Testis (tissue), 2 donors: ENCODE measurements at regions not wholly inside any gene's neighbourhood (a gene's known extent, or its start where the extent isn't known, plus 50 kb on each side); places are given as distances from the start of the nearest gene placed in this dataset.

Experiments
- POLR2A ChIP-seq: fragments of 450-650 bp; IDR thresholded peaks from one replicate; pipeline ENCODE4 v1.6.1; 2017; ENCODE audit warnings: antibody characterized with exemption, mild to moderate bottlenecking, moderate library complexity
- TF ChIP-seq, protein P1 (sequence below), 3 experiments: fragments of 450-650 bp in 2 of 3; fragments of 200-600 bp in 1 of 3; sonication (generic) in 1 of 3; IDR thresholded peaks; one replicate each; pipeline ENCODE4 v1.5.1; 2016 to 2019; ENCODE audit warnings: antibody characterized with exemption in 3 of 3, mild to moderate bottlenecking in 2 of 3, moderate library complexity in 1 of 3

DNA sequence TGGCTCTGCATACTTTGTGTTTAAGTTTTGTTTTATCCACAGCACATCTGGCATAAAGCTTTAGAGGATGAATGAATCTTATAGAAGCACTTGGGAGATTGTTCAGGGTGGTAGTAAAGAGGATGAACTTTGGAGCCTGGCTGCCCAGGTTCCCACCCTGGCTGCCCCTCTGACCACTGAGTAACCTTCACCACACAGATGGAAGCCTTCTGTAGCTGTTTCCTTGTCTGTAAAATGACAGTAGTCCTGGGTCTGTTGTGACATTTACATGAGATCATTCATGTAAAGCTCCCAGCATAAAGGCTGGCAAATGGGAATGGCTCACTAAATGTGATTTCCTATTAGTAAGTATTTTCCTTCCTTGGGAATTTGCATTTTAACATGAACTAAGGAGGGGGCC is 85.7 kb upstream of the FAM169A start:
- TF ChIP-seq POLR2A = no peak
- TF ChIP-seq, protein P1, sequence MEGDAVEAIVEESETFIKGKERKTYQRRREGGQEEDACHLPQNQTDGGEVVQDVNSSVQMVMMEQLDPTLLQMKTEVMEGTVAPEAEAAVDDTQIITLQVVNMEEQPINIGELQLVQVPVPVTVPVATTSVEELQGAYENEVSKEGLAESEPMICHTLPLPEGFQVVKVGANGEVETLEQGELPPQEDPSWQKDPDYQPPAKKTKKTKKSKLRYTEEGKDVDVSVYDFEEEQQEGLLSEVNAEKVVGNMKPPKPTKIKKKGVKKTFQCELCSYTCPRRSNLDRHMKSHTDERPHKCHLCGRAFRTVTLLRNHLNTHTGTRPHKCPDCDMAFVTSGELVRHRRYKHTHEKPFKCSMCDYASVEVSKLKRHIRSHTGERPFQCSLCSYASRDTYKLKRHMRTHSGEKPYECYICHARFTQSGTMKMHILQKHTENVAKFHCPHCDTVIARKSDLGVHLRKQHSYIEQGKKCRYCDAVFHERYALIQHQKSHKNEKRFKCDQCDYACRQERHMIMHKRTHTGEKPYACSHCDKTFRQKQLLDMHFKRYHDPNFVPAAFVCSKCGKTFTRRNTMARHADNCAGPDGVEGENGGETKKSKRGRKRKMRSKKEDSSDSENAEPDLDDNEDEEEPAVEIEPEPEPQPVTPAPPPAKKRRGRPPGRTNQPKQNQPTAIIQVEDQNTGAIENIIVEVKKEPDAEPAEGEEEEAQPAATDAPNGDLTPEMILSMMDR (IDR thresholded peaks at IDR 0.05) = no peak
